SK-N-DZ (cell line): ENCODE measurements at regions not wholly inside any gene's neighbourhood (a gene's known extent, or its start where the extent isn't known, plus 50 kb on each side); places are given as distances from the start of the nearest gene placed in this dataset.
"Not testable (repeated sequence)": the region's sequence is repeated elsewhere in the genome, so short reads cannot be mapped to it uniquely, and the experiment has no call there.

Source experiments
- DNase-seq: peaks from one replicate; pipeline ENCODE4 v3.0.0-alpha.2; 2015; ENCODE audit warnings: low spot score

DNA sequence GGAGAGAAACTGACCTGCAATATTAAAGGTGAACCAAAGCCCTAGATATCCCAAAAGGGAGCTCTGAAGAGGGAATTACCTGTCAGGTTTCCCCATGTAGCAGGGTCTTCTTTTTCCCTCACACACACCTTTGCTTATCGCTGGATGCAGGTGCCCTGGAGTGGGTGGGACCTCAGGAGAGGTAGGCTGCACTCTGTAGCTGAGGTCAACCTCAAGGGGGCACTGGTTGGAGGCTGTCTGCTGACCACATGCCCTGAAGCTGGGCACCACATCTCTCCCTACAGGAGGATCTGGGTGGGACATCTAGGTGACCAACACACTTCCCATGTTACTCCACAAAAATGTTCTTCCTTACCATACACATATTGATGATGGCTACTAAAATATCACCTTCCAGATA, 298.7 kb upstream of the USP25 start:
- DNase-seq: no peak

DNA sequence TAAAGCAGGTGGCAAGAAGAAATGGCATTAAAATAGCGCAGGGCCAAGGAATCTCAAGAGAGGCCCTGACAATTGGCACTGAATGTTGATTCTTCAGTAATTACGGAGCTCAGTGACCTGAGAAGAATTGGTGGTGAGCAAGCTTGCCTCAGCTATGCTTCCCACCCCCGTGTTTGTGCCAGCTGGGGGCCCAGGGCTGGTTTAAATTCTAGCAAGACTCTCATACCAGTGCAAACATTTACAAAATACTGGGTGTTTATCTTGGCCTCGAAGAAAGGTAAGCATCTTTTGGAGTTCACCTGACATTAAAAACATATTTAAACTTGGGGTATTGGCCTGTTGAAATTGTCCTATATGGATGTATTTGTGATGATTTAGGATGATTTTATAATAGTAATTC, 296.7 kb upstream of the USP25 start:
- DNase-seq: no peak

DNA sequence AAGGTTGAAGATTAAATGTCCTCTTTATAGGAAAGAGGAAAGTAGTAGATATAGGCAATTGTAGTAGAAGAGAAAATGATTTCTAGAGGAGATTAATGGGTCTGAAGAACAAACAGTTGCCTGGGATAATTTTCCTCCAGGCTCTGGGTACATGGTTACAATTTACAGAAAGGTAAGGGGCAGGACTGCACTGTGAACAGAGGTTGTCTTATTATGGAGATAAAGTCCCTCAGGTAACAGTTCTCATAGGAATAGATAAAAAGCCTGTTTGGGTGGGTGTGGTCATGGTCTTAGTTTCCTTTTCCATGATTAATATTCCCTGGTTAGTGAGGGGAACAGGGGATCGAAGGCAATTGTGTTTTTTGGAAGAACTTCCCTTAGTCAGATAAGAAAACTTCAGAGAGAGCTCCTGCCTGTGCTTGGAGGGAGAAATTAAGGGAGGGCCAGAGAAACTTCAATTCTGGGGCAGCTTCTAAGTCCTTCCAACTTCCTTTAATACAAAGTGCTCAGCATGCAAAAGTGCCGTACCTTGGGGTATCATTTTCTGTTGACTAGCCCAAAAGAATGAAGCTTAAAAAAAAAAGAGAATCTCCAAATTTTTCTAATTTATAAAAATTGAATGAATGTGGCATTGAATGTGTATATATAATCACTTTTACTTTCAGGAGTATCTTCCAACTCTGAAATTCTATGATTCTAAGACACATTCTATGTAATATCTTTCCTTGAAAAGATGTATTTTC, 295.4 kb upstream of the USP25 start:
- no peak for DNase-seq

DNA sequence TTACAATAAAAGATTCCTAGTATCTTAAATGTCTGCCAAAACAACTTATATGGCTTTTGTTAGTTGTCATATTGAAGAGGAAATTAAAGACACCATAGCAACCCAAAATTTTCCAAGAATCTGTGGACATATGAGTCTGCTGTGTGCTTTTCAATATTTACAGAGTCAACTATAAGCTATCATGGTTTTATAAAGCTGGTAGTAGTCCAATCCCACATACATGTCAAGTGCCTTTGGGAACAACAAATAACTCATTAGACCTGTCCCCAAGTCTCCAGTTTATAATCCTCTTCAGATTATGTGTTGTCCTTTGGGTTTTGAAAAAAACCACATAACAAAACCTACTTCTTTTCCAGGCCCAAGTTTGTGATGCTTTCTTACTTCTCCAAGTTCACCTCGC, 293.8 kb upstream of the USP25 start:
- DNase-seq: no peak

DNA sequence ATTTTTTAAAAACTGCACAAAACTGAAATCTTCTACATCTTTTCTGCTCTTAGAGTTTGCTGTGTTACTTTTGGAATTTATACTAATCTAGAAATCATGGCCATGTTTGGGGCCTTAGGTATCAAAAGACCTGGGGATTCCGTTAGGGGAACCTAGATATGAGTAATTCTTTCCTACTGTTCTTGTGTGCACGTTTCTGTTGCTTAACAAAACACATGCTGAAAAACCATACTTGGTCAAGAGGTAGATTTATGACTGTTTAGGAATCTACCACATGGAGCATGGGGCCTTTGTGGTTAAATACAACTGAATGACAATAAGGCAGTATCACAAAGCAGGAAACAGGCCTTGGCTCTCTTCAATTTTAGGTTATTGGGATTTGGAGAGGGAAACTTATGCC, 291.9 kb upstream of the USP25 start:
- no peak for DNase-seq

DNA sequence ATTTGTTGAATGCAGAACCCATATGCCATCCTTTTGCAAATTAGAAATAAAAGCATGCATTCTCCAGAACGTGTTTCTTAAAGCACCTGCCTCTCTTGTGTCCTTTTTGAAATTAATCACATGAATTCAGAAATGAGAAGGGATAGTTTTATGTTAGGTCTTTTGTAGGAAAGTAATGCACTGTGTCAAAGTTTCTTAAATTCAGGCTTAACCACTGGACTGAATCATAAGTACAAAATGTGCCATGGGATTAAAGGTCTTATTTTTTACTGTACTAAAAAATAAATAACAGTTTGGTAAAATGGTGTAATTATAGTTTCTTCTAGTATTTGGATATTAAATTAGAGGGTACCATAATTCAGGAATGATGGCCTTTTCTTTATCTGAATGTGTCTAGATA, 290.1 kb upstream of the USP25 start:
- DNase-seq: no peak

DNA sequence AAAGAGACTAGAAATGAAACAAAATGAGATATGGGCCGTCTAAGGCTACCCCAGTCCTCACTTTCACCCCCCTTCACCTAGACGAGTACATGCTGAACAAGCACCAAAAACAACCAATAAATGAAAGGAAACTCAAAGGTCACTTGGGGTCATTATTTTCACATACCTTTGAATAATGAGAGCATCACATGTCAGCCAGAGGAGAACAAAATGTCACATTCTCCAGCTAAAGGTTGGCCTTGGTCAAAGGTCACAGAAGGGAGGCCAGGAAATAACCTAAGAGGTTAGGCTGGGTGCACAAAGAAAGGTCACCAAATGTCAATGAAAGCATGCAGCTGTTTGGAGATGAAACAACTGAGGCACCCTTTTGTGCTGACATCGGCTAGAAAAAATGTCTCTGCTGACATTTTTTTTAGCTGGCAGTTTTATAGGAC, 288.7 kb upstream of the USP25 start:
- no peak for DNase-seq

DNA sequence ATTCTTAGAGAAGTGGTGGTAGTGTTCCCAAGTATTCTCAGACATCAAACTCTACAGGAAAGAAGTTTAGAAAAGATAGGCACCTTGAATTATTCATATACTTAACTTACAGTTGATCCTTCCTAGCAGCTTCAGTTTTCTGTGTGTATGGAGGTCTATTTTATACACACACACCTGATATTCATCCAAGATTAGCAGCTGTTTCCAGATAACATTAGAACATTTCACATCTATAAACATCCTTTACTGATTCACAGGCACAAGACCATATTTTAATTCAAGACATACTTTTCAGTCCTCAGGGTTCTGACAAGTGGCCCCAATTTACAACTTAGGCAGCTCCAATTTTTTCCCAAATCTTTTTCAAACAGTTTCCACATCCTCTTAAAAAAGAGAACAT, 287.8 kb upstream of the USP25 start:
- no peak for DNase-seq

DNA sequence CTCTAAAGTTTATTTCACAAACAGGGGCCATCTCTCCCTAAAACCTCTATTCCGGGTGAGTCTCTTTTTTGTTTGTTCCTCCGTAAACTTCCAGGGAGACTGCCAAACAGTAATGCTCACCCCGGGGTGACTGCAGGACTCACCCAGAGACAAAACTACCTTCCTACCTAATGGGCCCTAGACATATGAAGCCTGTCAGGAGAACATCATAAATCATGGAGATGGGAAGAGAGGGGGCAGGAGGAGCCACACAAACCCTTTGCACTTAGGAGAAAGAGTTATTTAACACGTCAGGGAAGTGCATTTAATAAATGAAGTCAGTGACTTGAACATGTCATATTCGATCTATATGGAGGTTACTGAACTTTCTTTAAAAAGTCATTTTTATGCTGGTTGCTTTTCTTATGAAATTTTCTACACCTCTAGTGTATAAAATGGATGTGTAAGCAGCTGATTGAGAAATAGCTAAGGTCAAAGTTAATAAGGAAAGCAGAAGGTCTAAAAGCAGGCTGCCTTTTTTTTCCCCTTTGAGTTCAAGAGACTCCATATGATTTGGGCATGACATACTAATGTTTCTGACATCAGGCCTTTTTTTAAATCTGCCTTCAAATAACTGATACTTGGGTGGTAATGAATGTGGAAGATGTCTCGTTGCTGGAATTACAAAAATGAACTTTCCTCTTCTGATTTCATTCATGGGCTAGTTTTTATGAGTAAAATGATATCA, 286.9 kb upstream of the USP25 start:
- DNase-seq: no peak

DNA sequence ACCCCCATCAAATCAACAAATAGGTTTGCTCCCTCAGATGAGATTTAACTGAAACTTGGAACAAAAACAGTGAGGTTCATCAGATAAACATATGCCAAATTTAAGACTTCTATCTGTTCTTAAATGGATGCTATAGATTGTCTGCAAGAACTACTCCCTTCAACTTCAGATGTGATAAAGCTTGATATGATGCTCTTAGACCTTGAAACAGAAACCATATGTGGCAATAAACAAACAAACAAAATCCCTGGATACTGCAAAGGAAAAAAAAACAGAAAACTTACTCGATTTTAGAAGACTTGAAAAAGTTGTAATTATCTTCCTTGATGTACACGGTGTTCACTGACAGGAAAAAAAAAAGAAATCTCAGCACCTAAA, 286.1 kb upstream of the USP25 start:
- DNase-seq: no peak

DNA sequence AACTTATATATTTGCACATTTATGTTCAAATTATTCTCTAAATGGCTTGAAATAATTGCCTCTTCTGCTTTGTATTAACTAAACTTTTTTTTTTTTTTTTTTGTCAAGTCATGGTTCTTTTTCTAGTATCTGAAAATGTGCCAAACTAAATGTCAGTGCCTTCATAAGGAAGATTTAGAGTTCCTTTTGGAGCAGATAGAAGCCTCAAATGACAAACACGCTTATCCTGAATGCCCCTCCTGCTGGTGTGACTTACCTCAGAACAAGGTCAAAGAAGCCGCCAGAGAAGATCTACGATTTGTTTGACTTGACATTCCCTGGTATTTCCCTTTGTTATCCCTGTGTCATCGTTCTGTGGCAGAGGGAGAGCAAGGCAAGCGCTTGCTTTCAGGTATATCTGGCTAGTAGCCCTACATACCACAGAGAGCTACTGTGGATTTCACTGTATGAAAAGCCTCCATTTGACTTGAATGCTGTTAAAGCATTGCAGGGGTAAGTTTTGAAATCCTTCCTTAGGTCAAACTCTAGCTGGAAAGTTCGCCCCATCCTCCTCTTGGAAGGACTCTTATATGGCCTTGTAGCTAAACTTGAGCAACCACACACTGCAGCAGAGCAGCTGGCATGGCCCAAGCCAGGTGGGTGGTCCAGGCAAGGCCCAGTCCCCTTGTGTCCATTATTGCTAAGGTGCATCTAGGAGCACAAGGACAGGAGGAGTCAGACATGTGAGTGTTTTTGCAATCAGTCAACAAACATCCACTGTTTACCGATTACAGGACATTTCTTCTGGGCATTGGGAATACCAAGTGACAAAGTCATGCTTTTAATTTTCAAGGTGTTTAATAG, 285.4 kb upstream of the USP25 start:
- no peak for DNase-seq

DNA sequence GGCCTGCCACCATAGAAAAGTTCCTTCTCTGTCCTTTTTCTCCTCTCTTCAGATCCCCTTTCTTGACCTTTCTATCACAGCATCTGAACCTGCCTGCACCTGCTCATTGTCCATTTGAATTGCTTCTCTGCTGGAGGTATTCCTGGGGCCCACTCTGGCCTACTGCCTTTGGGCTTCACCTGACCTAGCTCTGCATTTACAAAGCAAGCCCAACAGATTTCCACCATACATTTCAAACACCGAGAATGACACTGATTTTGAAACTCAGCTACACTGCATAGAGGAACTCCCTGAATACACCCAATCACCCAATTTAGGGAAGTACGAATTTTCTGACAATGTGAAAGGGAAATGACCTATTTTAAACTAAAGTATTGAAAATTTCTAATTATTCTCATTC, 284.5 kb upstream of the USP25 start:
- no peak for DNase-seq

DNA sequence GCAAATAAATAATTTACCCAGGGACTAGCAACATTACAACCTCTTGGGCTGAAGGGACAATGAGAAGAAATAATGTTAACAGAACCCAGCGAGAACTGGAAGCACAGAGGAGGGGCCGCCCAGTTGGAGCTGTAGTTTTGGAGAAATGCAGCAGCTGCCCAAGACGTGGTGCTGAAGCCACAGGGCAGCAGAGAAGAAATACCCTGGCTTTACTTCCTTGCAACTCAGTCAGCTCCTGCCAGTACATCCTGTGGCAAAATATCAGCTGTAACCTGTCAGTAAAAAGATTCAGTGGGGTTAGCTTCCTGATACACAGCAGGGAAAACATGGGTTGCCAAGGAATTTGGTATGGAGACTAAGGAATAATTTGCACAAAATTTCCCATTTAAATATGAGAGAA, 283.6 kb upstream of the USP25 start:
- DNase-seq: no peak

DNA sequence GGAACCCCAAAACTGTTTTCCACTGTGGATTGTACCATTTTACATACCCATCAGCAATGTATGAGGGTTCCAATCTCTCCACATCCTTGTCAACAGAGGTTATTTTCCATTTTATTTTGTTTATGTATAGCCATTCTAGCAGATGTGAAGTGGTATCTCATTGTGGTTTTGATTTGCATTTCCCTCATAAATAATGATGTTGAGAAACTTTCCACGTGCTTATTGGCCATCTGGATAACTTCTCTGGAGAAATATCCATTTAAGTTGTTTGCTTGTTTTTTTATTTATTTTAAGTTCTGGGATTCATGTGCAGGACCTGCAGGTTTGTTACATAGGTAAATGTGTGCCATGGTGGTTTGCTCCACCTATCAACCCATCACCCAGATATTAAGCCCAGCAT, 280.2 kb upstream of the USP25 start:
- no peak for DNase-seq

DNA sequence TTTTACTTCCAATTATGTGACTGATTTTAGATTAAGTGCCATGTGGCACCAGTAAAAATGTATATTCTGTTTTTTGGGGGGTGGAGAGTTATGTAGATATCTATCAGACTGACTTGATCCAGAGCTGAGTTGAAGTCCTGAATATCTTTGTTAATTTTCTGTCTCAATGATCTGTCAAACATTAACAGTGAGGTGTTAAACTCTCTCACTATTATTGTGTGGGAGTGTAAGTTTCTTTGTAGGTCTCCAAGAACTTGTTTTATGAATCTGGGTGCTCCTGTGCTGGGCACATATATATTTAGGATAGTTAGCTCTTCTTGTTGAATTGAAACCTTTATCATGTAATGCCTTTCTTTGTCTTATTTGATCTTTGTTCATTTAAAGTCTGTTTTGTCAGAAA, 276.5 kb upstream of the USP25 start:
- DNase-seq: no peak

DNA sequence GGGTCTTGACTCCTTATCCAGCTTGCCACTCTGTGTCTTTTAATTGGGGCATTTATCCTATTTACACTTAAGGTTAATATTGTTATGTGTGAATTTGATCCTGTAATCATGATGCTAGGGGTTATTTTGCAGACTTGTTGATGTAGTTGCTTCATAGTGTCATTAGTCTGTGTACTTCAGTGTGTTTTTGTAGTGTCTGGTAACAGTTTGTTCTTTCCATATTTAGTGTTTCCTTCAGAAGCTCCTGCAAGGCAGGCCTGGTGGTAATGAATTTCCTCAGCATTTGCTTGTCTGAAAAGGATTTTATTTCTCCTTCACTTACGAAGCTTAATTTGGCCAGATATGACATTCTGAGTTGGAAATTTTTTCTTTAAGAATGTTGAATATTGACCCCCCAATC, 276.0 kb upstream of the USP25 start:
- DNase-seq: not testable (repeated sequence)

DNA sequence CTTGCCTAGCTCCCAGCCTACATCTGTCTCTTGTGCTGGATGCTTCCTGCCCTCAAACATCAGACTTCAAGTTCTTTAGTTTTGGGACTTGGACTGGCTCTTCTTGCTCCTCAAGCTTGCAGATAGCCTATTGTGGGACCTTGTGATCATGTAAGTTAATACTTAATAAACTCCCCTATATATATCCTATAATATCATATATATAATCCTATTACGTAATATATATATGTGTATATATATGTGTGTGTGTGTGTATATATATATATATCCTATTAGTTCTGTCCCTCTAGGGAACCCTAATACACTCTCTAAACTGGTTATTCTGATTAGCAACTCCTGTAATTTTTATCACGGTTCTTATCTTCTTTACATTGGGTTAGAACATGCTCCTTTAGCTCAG, 274.9 kb upstream of the USP25 start:
- DNase-seq: not testable (repeated sequence)

DNA sequence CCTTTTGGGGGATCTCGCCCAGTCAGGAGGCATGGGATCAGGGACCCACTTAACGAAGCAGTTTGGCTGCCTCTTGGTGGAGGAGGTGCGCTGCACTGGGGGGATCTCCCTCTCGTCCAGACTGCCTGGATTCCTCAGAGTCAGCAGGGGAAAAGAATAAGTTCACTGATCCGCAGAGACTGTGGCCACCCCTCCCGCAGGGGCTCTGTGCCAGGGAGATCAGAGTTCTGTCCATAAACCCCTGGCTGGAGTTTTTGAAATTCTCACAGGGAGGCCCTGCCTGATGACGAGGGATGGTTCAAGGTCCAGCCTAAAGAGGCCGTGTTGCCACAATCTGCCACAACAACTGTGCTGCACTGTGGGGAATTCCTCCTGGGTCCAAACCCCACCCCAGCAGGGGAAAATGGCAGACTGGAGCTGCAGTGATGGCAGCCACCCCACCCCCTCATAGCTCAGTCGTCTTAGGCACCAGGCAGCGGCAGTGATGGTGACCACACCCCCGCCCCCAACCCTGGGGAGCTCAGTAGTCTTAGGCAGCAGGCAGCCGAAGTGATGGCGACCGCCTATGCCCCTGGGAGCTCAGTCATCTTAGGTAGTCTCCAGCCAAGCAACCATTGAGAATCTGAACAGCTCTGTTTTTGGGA, 273.8 kb upstream of the USP25 start:
- DNase-seq: no peak

DNA sequence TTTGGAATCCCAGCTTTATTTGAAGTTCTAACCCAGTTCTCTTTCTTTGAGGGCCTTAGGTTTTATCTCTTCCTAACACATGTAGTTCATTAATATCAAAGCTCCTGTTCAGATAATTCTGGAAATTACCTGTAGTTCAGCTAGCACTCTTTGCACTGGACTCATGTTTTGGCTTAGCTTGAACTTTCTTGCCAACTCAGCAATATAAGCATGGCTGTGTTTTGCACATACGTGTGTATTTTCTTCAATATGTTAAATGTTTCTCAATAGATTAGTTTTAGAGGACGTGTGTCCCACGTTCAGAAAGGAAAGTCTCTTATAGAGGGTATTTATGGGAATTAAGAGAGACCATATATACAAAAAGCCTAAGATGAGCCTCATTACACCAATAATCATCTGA, 271.8 kb upstream of the USP25 start:
- DNase-seq: no peak

DNA sequence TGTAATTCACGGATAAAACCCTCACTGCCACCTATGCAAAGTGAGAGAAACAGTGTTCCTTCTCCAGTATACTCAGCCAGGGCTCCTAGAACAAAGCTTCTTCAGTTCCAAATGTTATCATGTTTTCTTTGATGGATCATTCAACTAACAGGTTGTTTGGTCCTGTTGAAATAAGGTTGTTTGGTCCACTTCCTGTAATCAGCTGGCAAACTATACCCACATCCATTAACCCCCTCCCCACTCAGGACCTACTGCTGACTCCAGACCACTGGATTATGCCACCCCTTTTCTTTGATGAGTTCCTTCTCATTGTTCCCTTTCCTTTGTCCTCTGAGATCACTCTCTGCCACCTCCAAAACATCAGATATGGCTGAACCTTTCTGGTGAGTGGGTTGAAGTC, 267.7 kb upstream of the USP25 start:
- DNase-seq: no peak

DNA sequence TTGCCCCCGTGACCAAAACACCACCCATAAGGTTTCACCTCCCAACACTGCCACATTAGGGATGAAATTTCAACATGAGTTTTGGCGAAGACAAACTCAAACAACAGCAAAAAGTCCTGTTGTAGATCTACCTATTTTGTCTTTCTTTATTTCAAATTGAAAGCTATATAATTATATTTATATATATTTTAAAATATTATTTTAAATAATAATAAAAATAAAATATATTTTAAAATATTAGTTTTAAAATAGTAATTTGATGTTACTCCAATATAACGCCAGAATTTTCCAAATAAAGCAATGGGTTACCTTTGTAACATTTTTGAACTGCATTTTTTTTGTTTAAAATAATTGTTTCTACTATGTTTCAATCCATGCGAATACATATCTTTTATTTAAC, 263.5 kb upstream of the USP25 start:
- DNase-seq: no peak

DNA sequence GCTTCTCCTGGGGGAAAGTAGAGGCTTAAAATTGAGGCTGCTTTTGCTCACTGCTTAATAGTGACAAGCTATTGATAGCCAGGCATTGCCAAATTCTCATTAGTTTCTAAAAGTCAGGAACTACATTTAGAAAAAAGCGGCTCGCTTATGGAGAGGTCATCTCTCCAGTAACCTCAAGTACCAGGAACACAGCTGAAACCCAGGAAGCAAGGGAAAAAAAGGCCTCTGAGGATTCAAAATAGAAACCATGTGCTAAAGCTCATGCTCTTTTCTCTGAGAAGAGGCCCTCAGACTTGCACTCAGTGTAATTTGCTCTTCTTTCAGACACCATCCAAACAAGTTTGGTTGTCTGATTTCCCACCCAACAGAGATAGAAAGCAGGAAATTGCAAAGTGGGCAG, 261.4 kb upstream of the USP25 start:
- no peak for DNase-seq
